Fibroblast of the aortic adventitia (primary cell): ENCODE measurements at regions not wholly inside any gene's neighbourhood (a gene's known extent, or its start where the extent isn't known, plus 50 kb on each side); places are given as distances from the start of the nearest gene placed in this dataset.

Source experiments
- DNase-seq: peaks from one replicate; pipeline ENCODE4 v3.0.0-alpha.2; 2010; ENCODE audit warnings: low read depth
- H3K4me3 ChIP-seq: 2 replicates; pipeline ENCODE4 v1.5.1; 2011; ENCODE audit warnings: low read depth, mild to moderate bottlenecking, control low read depth, low read length, moderate library complexity
- TF ChIP-seq, protein P1 (sequence below): IDR thresholded peaks from 2 replicates; pipeline ENCODE4 v1.5.1; 2011; ENCODE audit warnings: mild to moderate bottlenecking, low read length, control low read depth, inconsistent platforms; ENCODE audit not compliant: insufficient read depth

DNA sequence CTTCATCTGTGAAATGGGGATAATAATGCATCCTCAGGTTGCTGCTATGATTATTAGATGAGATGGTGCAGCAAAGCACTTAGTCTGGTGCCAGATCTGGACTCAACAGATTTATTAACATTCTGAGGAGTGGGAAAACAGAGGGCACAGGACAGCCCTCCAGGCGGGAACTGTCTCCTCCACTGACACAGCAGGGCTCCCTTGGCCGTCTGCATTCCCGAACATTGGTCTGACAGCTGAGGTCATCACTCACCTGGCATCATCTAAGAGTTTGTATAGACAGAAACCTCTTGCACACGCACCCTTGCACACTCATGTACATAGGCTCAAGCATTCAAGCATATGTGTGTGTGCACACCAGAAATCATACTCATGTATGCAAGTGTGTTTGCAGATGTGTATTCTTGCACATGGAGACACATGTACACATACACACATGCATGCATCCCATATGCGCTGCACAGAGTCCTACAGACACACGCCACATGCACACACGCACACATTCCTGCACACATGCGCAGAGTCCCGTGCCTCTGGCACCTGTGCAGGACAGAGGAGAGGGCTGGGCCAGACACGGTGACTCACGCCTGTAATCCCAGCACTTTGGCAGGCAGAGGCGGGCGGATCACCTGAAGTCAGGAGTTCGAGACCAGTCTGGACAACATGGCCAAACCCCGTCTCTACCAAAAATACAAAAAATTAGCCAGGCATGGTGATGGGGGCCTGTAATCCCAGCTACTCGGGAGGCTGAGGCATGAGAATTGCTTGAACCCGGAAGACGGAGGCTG is 173.3 kb upstream of the GLI2 start:
- TF ChIP-seq, protein P1, sequence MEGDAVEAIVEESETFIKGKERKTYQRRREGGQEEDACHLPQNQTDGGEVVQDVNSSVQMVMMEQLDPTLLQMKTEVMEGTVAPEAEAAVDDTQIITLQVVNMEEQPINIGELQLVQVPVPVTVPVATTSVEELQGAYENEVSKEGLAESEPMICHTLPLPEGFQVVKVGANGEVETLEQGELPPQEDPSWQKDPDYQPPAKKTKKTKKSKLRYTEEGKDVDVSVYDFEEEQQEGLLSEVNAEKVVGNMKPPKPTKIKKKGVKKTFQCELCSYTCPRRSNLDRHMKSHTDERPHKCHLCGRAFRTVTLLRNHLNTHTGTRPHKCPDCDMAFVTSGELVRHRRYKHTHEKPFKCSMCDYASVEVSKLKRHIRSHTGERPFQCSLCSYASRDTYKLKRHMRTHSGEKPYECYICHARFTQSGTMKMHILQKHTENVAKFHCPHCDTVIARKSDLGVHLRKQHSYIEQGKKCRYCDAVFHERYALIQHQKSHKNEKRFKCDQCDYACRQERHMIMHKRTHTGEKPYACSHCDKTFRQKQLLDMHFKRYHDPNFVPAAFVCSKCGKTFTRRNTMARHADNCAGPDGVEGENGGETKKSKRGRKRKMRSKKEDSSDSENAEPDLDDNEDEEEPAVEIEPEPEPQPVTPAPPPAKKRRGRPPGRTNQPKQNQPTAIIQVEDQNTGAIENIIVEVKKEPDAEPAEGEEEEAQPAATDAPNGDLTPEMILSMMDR = no peak
- no peak overlapping the region for H3K4me3 ChIP-seq
- no peak for DNase-seq

DNA sequence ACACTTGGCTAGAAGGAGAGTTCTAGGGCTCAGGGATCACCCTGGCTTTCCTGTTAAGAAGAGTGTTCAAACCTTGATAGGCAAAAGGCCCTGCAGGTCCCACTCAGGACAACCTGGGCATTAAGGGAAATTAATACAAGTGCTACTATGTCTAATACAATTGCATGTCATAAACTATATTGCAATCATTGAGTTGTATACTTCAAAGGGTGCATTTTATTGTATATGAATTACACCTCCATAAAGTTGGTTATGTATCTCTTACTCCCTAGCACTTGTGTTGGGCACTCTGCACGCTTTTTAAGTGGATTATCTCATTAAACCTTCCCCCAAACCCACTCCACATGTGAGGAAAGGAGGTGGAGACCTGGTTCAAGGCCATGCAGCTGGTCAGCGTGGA is 172.1 kb upstream of the GLI2 start:
- no peak for DNase-seq
- TF ChIP-seq, protein P1 = no peak
- H3K4me3 ChIP-seq = no peak overlapping the region

DNA sequence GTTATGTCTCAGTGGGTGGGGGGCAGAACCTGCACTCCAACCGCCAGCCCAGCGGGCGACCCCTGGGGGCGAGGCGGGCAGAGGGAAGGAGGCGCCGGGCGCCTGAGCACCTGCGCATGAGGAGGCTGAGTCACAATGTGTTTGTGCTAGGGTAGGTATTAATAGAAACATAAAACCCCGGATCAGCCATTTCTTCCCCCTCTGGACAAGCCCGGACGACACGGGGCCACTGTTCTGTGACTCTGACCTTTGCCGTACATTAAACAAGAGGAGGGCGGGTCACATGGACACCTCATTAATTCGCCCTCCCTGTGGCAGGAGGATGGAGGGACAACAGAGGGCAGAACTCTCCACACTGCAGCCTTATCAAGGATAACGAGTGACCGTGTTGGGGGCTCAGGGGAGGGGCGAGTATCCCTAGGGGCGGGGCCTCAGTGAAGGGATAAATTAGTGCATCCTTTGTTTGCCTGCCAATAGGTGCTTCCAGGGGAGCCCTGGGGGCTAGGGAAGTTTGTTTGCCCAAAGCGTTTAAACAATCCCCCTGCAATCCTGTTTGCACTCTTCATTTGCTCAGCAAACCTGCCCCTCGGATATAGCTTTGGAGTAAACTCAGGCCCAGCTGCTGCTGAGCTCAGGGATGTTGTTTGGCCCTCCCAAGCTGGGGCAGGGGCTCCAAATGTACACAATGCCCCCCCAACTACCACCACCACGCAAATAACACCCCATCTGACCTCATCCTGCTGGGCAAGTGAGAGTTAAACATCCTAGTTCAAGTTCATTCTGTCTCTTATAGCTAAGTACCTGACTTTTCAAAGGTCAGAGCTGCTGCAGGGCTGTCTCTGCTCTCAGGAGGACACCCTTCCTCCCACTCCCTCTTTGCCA is 171.2 kb upstream of the GLI2 start:
- no peak overlapping the region for H3K4me3 ChIP-seq
- no peak for DNase-seq
- TF ChIP-seq, protein P1 = no peak

DNA sequence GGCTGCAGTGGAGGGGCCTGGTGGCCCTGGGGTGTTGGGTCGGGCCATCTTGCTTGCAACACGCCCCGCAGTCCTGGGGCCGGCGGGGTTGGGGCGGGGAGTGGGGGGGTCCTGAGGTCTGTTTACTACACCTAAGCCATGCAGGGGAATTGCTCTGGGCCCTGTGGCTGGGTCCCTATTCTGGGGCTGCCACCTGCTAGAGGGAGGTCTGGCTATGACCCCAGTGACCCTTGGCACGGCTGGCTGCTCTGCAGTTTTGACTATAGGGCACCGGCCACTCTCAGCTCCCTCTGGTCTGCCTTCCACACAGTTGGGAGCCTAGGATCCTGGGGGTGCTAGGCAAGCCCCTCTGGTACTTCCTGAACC is 170.6 kb upstream of the GLI2 start:
- H3K4me3 ChIP-seq = no peak overlapping the region
- no peak for DNase-seq
- TF ChIP-seq, protein P1 = no peak

DNA sequence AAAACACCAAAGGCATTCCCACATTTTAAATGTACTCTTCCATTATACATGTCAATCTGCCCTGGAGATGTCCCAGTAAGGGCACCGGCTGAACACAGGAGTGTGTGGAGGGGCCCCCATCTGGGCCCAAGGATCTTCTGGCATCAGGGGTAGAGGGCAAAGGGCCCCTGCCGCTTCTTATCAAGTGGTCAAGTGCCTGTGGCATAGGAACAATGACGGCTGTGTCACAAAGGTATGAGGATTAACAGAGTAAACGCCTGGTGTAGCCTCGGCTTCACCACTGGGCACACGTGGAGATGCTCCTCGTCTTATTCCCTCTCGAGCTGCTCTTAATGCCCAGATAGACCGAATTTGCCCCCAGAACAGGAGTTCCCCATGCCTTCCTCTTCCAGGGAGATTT is 169.7 kb upstream of the GLI2 start:
- no peak for DNase-seq
- TF ChIP-seq, protein P1 = no peak
- no peak overlapping the region for H3K4me3 ChIP-seq

DNA sequence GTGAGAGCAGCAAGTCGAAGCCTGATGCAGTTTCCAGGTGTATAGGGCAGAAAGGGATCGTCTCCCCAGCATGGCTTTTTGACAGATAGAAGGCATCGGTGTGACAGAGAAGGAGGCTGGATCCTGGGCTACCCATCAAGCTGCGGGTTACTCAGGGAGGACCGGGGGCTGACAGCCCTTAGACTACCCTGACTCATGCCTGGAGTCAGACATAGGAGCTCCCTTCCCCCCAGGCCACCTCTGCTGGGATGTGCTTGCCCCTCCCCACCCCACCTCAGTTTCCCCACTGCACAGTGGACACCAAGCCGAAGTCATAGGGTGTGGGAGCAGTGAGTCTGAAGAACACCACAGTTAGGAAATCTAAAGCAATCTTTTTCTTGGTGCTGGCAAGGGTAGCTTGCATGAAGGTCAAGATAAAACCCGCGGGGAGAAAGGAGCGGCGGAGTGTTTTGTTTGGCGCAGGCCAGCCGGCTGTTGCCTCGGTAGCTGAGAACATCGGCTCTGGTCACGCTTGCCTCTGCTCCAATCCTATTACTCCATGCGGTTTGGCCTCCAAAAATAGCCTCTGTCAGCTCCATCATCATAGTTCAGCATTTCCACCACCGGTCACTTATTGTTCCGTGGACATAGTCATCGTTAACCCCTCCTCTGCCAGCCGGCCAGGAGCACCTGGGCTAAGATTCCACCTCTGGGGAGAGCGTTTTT is 169.2 kb upstream of the GLI2 start:
- peak; percentile 95 for DNase-seq
- H3K4me3 ChIP-seq = peak overlapping the region; percentile 28
- TF ChIP-seq, protein P1 = no peak
